K562 (cell line): ENCODE measurements at regions not wholly inside any gene's neighbourhood (a gene's known extent, or its start where the extent isn't known, plus 50 kb on each side); places are given as distances from the start of the nearest gene placed in this dataset.

Experiments used
- ARID1B ChIP-seq: fragments of 450-650 bp; IDR thresholded peaks from 2 replicates; pipeline ENCODE4 v1.6.1; 2016; ENCODE audit warnings: antibody characterized with exemption, mild to moderate bottlenecking, inconsistent platforms
- ARNT ChIP-seq, 2 experiments: fragments of 450-650 bp; IDR thresholded peaks; 2 replicates each; pipeline ENCODE4 v1.6.1; 2016; ENCODE audit warnings: mild to moderate bottlenecking in 1 of 2
- CEBPB ChIP-seq: fragments of 450-650 bp; IDR thresholded peaks from 2 replicates; pipeline ENCODE4 v1.6.1; 2016; ENCODE audit warnings: missing genetic modification characterization, missing compliant biosample characterization
- EZH2 ChIP-seq: IDR thresholded peaks from 2 replicates; pipeline ENCODE4 v1.6.1; 2012; ENCODE audit warnings: low read depth, mild to moderate bottlenecking, inconsistent platforms, low read length, borderline replicate concordance
- HNRNPK ChIP-seq: fragments of 200-400 bp; formaldehyde crosslinking; IDR thresholded peaks from one replicate; pipeline ENCODE4 v1.6.1; 2018; ENCODE audit warnings: mild to moderate bottlenecking, low read depth, low read length; ENCODE audit not compliant: poor library complexity, severe bottlenecking
- KDM1A ChIP-seq, 2 experiments: fragments of 450-650 bp; IDR thresholded peaks; 2 replicates each; pipeline ENCODE4 v1.6.1; 2016; ENCODE audit warnings: mild to moderate bottlenecking in 2 of 2
- MXI1 ChIP-seq: IDR thresholded peaks from 2 replicates; pipeline ENCODE4 v1.6.1; 2011; ENCODE audit warnings: low read depth, mild to moderate bottlenecking, improper control_type of control experiment, low read length
- TF ChIP-seq, protein P1 (sequence below): fragments of 250-450 bp; sonication (Bioruptor Pico); IDR thresholded peaks from 2 replicates; pipeline ENCODE4 v1.5.0; 2020; ENCODE audit warnings: mild to moderate bottlenecking, borderline replicate concordance

DNA sequence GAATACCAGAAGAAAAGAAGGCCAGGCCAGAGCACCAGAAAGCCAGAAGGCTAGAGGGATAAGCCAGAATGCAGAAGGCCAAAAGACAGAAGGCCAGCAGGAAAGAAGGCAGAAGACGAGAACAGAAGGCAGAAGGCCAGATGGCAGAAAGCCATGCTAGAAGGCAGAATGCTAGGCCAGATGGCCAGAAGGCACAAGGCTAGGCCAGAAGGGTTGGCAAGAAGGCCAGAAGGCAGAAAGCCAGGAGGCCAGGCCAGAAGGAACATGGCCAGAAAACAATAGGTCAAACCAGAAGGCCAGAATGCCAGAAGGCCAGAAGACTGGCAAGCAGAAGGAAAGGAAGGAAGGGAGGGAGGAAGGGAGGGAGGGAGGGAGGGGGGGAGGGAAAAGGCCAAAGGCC is 188.8 kb downstream of the TUBA3C start:
- TF ChIP-seq HNRNPK = no peak
- TF ChIP-seq, protein P1, sequence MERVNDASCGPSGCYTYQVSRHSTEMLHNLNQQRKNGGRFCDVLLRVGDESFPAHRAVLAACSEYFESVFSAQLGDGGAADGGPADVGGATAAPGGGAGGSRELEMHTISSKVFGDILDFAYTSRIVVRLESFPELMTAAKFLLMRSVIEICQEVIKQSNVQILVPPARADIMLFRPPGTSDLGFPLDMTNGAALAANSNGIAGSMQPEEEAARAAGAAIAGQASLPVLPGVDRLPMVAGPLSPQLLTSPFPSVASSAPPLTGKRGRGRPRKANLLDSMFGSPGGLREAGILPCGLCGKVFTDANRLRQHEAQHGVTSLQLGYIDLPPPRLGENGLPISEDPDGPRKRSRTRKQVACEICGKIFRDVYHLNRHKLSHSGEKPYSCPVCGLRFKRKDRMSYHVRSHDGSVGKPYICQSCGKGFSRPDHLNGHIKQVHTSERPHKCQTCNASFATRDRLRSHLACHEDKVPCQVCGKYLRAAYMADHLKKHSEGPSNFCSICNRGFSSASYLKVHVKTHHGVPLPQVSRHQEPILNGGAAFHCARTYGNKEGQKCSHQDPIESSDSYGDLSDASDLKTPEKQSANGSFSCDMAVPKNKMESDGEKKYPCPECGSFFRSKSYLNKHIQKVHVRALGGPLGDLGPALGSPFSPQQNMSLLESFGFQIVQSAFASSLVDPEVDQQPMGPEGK (CRISPR knock-in tag) = no peak
- no peak for TF ChIP-seq ARNT (IDR thresholded peaks at IDR 0.05)
- TF ChIP-seq CEBPB (tag) = no peak
- no peak for TF ChIP-seq MXI1
- no peak for TF ChIP-seq EZH2
- TF ChIP-seq KDM1A (IDR thresholded peaks at IDR 0.05) = no peak
- TF ChIP-seq ARID1B = no peak
